Ovary (tissue), 7 donors: ENCODE measurements at regions not wholly inside any gene's neighbourhood (a gene's known extent, or its start where the extent isn't known, plus 50 kb on each side); places are given as distances from the start of the nearest gene placed in this dataset.

ENCODE experiments used
- DNase-seq, 5 donors: peaks; one replicate each; pipeline ENCODE4 v3.0.0-alpha.2; 2019 to 2020
- H3K27ac ChIP-seq, 2 donors: fragments of 200-600 bp; one replicate each; pipeline versions ENCODE4 v1.5.1 to v1.8.0; 2019 to 2022
- H3K27me3 ChIP-seq: fragments of 200-600 bp; one replicate; pipeline ENCODE4 v1.8.0; 2022
- H3K36me3 ChIP-seq: fragments of 200-600 bp; sonication (generic); one replicate; pipeline ENCODE4 v1.5.1; 2019
- H3K4me1 ChIP-seq: one replicate; pipeline ENCODE4 v1.8.1; 2013; ENCODE audit warnings: mild to moderate bottlenecking, moderate library complexity; ENCODE audit not compliant: insufficient read depth
- H3K4me3 ChIP-seq: fragments of 200-600 bp; sonication (generic); one replicate; pipeline ENCODE4 v1.5.1; 2017
- H3K9me3 ChIP-seq, 2 donors: fragments of 200-600 bp in 1 of 2; sonication (generic) in 1 of 2; one replicate each; pipeline versions ENCODE4 v1.5.1 to v1.8.1; 2013 to 2019; ENCODE audit warnings: mild to moderate bottlenecking in 1 of 2, moderate library complexity in 1 of 2
- EP300 ChIP-seq: sonication (generic); formaldehyde crosslinking; IDR thresholded peaks from one replicate; pipeline ENCODE4 v1.6.1; 2017; ENCODE audit warnings: antibody characterized with exemption
- POLR2A ChIP-seq: fragments of 450-650 bp; IDR thresholded peaks from one replicate; pipeline ENCODE4 v1.6.1; 2017; ENCODE audit warnings: antibody characterized with exemption, mild to moderate bottlenecking, moderate library complexity
- WGBS, 3 donors: extraction: QIAGEN DNeasy Blood & Tissue Kit in 1 of 3; methylation state at CpG; one replicate each; pipeline versions ENCODE4 v1.1.5 to v1.1.7; 2013 to 2017; 5-methylcytosine and 5-hydroxymethylcytosine counted together
- intact Hi-C, 4 donors: fragments of 100-400 bp; cut with DNase I; formaldehyde crosslinking; loops; one replicate each; pipeline versions ENCODE4 v1.11.0 to v1.15.1; 2022 to 2023
- TF ChIP-seq, protein P1 (sequence below), 3 donors: fragments of 450-650 bp in 2 of 3; fragments of 200-600 bp in 1 of 3; IDR thresholded peaks; one replicate each; pipeline versions ENCODE4 v1.5.1 to v1.8.0; 2016 to 2022; ENCODE audit warnings: antibody characterized with exemption in 3 of 3, mild to moderate bottlenecking in 1 of 3
- donor health status: DM: no; HTN: no; CAD: no; lungs with moderate emphysema.
- donor health status: DM: no; HTN: no; CAD: no.
- donor health status: Bipolar disorder and iron deficiency.
- donor health status: DM: no; HTN: no; CAD: no.
- donor health status: DM: yes; HTN: yes; CAD: no.

DNA sequence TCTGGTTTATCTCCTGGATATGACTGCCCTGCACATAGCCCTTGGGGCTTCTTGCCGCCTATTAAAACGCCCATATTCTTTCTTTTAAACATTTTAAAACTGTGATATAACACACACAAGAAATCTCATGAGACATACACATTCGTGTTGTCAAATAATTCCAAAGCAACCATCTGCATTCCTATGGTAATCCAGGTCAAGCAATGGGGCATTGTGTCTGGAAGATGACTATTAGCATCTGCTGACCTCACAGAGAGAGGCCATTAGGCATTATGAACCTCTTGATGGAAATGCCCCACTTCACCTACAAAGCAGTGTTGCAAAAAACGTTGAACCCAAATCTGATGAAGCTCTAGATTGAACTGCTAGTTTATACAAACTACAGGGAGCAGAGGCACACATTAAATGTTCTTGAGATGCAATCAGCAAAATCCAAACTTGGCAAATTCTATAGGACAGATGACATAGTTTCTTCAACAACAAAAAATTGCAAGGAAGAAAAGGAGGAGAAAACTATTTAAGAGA is 513.8 kb upstream of the CCDC196 start:
- H3K27ac ChIP-seq, result no peak overlapping the region
- WGBS, 3 donors, result 60 to 63% (median 60%) methylated on average over 4 of the region's 4 CpGs
- H3K36me3 ChIP-seq, result no peaks in the 10 kb centered on the region
- H3K9me3 ChIP-seq, result no peaks in the 10 kb centered on the region
- no peaks in the 10 kb centered on the region for H3K4me1 ChIP-seq
- no peaks in the 10 kb centered on the region for H3K27me3 ChIP-seq
- no peak for DNase-seq
- intact Hi-C loops, result no loop called here
- no peak overlapping the region for H3K4me3 ChIP-seq
- TF ChIP-seq, protein P1, sequence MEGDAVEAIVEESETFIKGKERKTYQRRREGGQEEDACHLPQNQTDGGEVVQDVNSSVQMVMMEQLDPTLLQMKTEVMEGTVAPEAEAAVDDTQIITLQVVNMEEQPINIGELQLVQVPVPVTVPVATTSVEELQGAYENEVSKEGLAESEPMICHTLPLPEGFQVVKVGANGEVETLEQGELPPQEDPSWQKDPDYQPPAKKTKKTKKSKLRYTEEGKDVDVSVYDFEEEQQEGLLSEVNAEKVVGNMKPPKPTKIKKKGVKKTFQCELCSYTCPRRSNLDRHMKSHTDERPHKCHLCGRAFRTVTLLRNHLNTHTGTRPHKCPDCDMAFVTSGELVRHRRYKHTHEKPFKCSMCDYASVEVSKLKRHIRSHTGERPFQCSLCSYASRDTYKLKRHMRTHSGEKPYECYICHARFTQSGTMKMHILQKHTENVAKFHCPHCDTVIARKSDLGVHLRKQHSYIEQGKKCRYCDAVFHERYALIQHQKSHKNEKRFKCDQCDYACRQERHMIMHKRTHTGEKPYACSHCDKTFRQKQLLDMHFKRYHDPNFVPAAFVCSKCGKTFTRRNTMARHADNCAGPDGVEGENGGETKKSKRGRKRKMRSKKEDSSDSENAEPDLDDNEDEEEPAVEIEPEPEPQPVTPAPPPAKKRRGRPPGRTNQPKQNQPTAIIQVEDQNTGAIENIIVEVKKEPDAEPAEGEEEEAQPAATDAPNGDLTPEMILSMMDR (IDR thresholded peaks at IDR 0.05), result no peak
- TF ChIP-seq POLR2A, result no peak

DNA sequence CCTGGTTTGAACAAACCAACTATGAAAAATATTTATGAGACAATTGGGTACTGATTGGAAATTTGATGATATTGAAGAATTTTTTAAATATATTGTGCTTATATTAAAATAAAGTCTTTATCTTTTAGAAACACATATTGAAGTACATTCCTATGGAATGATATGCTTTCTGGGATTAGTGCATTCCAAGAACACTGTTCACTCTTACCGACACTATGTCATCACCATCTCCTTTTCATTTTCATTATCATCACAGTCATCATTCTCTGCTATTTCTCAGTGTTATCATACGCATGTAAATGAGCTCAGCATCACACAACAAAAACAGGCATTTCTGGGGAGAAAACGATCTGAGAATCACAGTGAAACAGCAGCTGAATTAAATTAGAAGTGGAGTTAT is 513.3 kb upstream of the CCDC196 start:
- H3K27me3 ChIP-seq, result no peaks in the 10 kb centered on the region
- no peaks in the 10 kb centered on the region for H3K4me1 ChIP-seq
- no peak for DNase-seq
- no peaks in the 10 kb centered on the region for H3K9me3 ChIP-seq
- no peaks in the 10 kb centered on the region for H3K36me3 ChIP-seq
- WGBS, 3 donors, result 60 to 63% (median 62%) methylated on average over 3 of the region's 3 CpGs
- intact Hi-C loops, result no loop called here
- H3K27ac ChIP-seq, result no peak overlapping the region
- TF ChIP-seq, protein P1 (IDR thresholded peaks at IDR 0.05), result no peak
- no peak for TF ChIP-seq POLR2A
- TF ChIP-seq EP300, result no peak
- no peak overlapping the region for H3K4me3 ChIP-seq

GRCh38 chr14:65975865-65976264 is 510.3 kb upstream of the CCDC196 start:
- no peaks in the 10 kb centered on the region for H3K36me3 ChIP-seq
- H3K27me3 ChIP-seq, result no peaks in the 10 kb centered on the region
- intact Hi-C loops, result no loop called here
- no peak overlapping the region for H3K4me3 ChIP-seq
- no peak overlapping the region for H3K27ac ChIP-seq
- H3K9me3 ChIP-seq, result no peaks in the 10 kb centered on the region
- TF ChIP-seq POLR2A (no peak), EP300 (no peak)
- TF ChIP-seq, protein P1 (IDR thresholded peaks at IDR 0.05), result no peak
- H3K4me1 ChIP-seq, result no peaks in the 10 kb centered on the region
- DNase-seq, result no peak
- 17 to 35% (median 19%) methylated on average over 3 of the region's 3 CpGs for WGBS, 3 donors

DNA sequence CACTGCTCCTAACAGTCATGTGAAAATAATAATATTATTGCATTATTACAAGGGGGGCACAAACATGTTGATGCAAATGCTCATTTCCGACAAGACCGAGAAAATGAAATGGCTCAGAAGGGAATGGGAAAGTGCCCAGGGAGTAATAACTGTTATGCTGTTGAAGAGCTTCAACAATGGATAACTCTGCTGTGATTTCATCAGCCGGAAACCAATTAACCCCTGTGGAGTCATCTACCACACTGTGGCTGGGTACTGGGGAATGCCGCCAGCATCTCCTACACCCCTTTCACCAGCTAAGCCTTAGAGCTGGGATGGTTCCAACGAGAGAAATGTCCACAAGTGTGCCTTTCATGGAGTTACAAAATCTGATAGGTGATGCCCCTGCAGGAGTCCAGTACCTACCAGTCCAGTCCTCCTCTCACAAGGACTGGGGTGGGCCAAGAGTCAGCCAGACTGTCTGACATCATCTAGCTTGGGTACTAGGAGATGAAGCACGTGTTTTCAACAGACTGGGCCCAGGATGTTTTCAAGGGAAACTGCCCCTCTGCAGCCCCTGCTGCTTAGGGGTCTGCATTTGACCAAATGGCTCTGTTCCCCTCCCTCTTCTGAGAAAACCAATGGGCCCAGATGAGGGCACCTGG is 509.3 kb upstream of the CCDC196 start:
- Histone ChIP-seq H3K36me3 (no peaks in the 10 kb centered on the region), H3K27me3 (no peaks in the 10 kb centered on the region), H3K4me3 (no peak overlapping the region), H3K4me1 (no peaks in the 10 kb centered on the region), H3K9me3 (no peaks in the 10 kb centered on the region), H3K27ac (no peak overlapping the region)
- TF ChIP-seq, protein P1 (IDR thresholded peaks at IDR 0.05), result no peak
- no peak for TF ChIP-seq POLR2A
- TF ChIP-seq EP300, result no peak
- intact Hi-C loops, result no loop called here
- 83 to 87% (median 87%) methylated on average over 6 of the region's 6 CpGs for WGBS, 3 donors
- DNase-seq, result no peak
